WERI-Rb-1 (cell line): ENCODE measurements at regions not wholly inside any gene's neighbourhood (a gene's known extent, or its start where the extent isn't known, plus 50 kb on each side); places are given as distances from the start of the nearest gene placed in this dataset.
"Not testable (repeated sequence)": the region's sequence is repeated elsewhere in the genome, so short reads cannot be mapped to it uniquely, and the experiment has no call there.

Source experiments
- DNase-seq: peaks from one replicate; pipeline ENCODE4 v3.0.0-alpha.2; 2020
- H3K27ac ChIP-seq: fragments of 250-450 bp; sonication (Bioruptor Pico); 2 replicates; pipeline ENCODE4 v1.5.1; 2020; ENCODE audit warnings: mild to moderate bottlenecking, moderate library complexity
- H3K27me3 ChIP-seq: fragments of 250-450 bp; sonication (Bioruptor Pico); 2 replicates; pipeline ENCODE4 v1.5.1; 2021; ENCODE audit warnings: mild to moderate bottlenecking, low read depth, moderate library complexity; ENCODE audit not compliant: insufficient read depth, severe bottlenecking
- H3K36me3 ChIP-seq: fragments of 250-450 bp; sonication (Bioruptor Pico); 2 replicates; pipeline ENCODE4 v1.5.1; 2020; ENCODE audit warnings: mild to moderate bottlenecking, moderate library complexity
- H3K4me3 ChIP-seq: 2 replicates; pipeline ENCODE4 v1.5.1; 2011; ENCODE audit warnings: low read depth, mild to moderate bottlenecking, control low read depth, low read length
- H3K9me3 ChIP-seq: fragments of 250-450 bp; sonication (Bioruptor Pico); 2 replicates; pipeline ENCODE4 v1.5.1; 2021; ENCODE audit warnings: mild to moderate bottlenecking, moderate library complexity; ENCODE audit not compliant: severe bottlenecking
- TF ChIP-seq, protein P1 (sequence below): IDR thresholded peaks from 2 replicates; pipeline ENCODE4 v1.5.1; 2011; ENCODE audit warnings: low read depth, mild to moderate bottlenecking, control low read depth, inconsistent platforms, low read length

- Histone ChIP-seq H3K4me3 (no peak overlapping the region), H3K27ac (no peak overlapping the region), H3K27me3 (no peaks in the 10 kb centered on the region), H3K9me3 (peaks cover 7% of the 10 kb centered on the region), H3K36me3 (no peaks in the 10 kb centered on the region)
- DNase-seq, result no peak
- TF ChIP-seq, protein P1, sequence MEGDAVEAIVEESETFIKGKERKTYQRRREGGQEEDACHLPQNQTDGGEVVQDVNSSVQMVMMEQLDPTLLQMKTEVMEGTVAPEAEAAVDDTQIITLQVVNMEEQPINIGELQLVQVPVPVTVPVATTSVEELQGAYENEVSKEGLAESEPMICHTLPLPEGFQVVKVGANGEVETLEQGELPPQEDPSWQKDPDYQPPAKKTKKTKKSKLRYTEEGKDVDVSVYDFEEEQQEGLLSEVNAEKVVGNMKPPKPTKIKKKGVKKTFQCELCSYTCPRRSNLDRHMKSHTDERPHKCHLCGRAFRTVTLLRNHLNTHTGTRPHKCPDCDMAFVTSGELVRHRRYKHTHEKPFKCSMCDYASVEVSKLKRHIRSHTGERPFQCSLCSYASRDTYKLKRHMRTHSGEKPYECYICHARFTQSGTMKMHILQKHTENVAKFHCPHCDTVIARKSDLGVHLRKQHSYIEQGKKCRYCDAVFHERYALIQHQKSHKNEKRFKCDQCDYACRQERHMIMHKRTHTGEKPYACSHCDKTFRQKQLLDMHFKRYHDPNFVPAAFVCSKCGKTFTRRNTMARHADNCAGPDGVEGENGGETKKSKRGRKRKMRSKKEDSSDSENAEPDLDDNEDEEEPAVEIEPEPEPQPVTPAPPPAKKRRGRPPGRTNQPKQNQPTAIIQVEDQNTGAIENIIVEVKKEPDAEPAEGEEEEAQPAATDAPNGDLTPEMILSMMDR, result no peak
Observed at GRCh38 chr17:77619326-77619725, 339.2 kb upstream of the TNRC6C start.

- Histone ChIP-seq H3K27me3 (no peaks in the 10 kb centered on the region), H3K4me3 (no peak overlapping the region), H3K9me3 (peaks cover 7% of the 10 kb centered on the region), H3K36me3 (no peaks in the 10 kb centered on the region), H3K27ac (no peak overlapping the region)
- no peak for DNase-seq
- TF ChIP-seq, protein P1, result no peak
Observed at GRCh38 chr17:77619851-77620250, 338.7 kb upstream of the TNRC6C start.

GRCh38 chr17:77620282-77620681, 338.2 kb upstream of the TNRC6C start:
- Histone ChIP-seq H3K27me3 (no peaks in the 10 kb centered on the region), H3K4me3 (no peak overlapping the region), H3K9me3 (peaks cover 7% of the 10 kb centered on the region), H3K36me3 (no peaks in the 10 kb centered on the region), H3K27ac (no peak overlapping the region)
- no peak for DNase-seq
- TF ChIP-seq, protein P1, result no peak

- H3K27ac ChIP-seq, H3K27me3 ChIP-seq, DNase-seq, H3K9me3 ChIP-seq, H3K36me3 ChIP-seq, H3K4me3 ChIP-seq: not testable (repeated sequence)
Observed at GRCh38 chr17:77622084-77622483, 336.4 kb upstream of the TNRC6C start.

DNA sequence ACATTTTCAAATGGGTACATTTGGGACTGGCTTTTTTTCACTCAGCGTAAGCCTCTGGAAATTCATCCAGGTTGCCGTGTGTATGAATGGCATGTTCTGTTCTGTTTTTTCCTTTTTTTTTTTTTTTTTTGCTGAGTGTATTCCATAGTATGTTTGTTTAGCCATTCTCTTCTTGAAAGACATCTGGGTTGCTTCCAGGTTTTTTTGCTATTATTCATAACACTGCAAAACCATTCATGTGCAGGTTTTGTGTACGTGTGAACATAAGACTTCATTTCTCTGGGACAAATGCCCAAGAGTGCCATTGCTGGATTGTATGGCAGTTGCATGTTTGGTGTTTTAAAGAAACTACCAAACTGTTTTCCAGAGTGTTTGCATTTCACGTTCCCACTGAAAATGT, 335.9 kb upstream of the TNRC6C start:
- TF ChIP-seq, protein P1, result no peak

GRCh38 chr17:77623321-77623720, 335.2 kb upstream of the TNRC6C start:
- not testable (repeated sequence) for H3K4me3 ChIP-seq

More for the DNA sequence above, 335.9 kb upstream of the TNRC6C start:
- H3K36me3 ChIP-seq, result no peaks in the 10 kb centered on the region
- no peak for DNase-seq
- H3K9me3 ChIP-seq, result peaks cover 12% of the 10 kb centered on the region
- no peak overlapping the region for H3K27ac ChIP-seq
- no peaks in the 10 kb centered on the region for H3K27me3 ChIP-seq
- no peak overlapping the region for H3K4me3 ChIP-seq

GRCh38 chr17:77628035-77628434, 330.5 kb upstream of the TNRC6C start:
- Histone ChIP-seq H3K27ac (no peak overlapping the region), H3K4me3 (no peak overlapping the region), H3K9me3 (peaks cover 8% of the 10 kb centered on the region), H3K27me3 (no peaks in the 10 kb centered on the region), H3K36me3 (no peaks in the 10 kb centered on the region)
- peak; percentile 33 for DNase-seq
- TF ChIP-seq, protein P1, result no peak

More at GRCh38 chr17:77623321-77623720, 335.2 kb upstream of the TNRC6C start:
- H3K27ac ChIP-seq, H3K36me3 ChIP-seq, DNase-seq, H3K27me3 ChIP-seq: not testable (repeated sequence)
- H3K9me3 ChIP-seq, result peaks cover 13% of the 10 kb centered on the region

DNA sequence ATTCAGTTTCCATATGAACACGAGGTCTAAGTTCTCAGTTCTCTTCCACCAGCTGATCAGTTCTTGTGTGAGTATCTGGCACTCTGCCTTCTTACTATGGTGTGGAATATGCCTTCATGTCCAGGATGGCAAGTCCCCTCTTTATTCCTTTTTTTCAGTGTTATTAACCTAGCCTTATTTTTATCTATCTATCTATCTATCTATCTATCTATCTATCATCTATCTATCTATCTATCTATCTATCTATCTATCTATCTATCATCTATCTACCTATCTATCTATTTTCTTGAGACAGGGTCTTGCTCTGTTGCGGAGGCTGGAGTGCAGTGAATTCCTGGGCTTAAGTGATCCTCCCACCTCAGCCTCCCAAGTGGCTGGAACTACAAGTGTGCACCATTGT, 329.2 kb upstream of the TNRC6C start:
- H3K4me3 ChIP-seq, H3K27ac ChIP-seq, H3K27me3 ChIP-seq, DNase-seq, H3K36me3 ChIP-seq, H3K9me3 ChIP-seq: not testable (repeated sequence)
